NCI-H1930 (cell line): ENCODE measurements at regions not wholly inside any gene's neighbourhood (a gene's known extent, or its start where the extent isn't known, plus 50 kb on each side); places are given as distances from the start of the nearest gene placed in this dataset.
"Not testable (repeated sequence)": the region's sequence is repeated elsewhere in the genome, so short reads cannot be mapped to it uniquely, and the experiment has no call there.

ENCODE experiments used
- DNase-seq, 2 experiments: peaks; one replicate each; lab custom pipeline; 2025; lab: John Stamatoyannopoulos, UW

DNA sequence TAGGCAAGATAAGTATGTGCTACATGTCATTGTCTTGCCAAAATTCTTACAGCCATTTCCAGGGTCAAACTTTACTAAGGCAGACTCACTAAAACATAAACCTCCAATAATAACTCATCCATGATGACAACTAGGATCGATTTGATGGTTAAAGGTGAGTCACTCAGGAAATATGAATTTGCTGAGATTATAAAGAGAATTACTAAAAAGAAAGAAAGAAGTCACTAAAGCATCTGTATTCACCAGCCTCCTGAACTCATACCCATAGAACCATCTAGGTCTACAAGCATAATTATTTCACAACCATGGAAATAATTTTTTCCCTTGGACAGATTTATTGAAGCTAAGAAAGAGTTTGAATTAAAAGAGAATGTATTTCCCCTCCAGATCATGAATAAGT is 258.6 kb downstream of the TLE1 start:
- no peak for DNase-seq

DNA sequence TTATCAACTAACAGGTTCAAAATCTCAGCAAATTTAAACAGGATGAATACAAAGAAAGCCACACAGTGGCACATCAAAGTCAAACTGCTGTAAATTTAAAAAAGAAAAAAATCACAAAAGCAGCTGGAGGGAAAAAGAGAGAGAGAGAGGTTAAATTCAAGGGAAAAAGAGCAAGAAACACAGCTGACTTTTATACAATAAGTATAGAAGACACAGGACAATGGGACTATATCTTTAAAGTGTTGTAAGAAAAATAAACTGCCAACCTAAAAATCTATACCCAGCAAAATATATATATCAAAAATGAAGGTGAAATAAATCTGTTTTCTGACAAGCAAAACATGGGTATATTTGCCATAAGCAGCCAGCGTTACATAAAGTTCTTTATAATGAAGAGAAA is 261.5 kb downstream of the TLE1 start:
- DNase-seq = no peak

DNA sequence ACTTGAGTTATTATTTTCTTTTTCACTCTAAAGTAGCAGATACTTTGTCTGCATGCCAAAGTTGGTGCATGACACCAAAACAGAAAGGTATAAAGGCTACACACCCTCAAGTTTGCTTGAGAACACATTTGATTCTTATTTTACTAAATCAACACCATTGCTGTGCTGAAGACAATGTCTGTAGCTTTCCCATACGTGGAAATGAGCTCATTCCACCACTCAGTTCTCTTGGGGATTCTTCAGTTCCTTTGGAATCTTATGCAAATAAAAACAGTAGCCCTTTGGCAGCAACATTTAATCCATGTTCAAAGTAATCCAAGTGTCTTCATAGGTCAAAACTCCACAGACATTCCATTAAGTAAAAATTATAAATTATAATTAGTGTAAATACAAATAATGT is 264.9 kb downstream of the TLE1 start:
- no peak for DNase-seq

DNA sequence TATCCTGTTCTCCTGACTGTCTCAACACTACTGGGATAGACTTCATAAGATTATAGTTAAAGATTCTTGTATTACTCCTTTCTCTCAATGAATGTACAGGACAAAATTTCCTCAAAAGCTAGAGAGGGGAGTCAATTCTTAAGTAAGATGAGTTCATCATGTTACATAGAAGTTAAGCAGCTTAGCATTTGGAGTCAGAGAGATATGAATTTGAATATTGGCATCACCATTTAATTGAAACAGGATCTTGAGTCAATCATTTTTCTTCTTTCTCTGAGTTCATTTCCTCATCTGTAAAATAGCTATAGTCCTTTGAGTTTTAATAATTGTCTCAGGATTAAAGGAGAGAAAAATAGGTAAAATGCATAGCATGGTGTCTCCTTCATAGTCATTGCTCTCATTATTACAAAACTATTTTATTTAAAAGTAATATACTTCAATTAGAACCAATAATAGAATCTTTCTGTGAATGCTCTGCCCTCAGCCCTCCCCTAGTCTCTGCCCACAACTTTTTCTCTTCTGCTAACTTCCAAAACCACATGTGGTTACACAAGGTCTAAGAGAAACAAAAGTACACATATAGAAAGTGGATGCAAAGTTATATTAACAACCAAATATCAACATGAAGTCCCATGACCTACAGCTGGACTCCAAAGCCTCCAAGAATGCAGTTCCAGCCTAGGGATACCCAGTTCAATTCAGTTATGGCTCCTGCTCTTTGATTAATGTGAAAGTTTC is 265.6 kb downstream of the TLE1 start:
- no peak for DNase-seq

DNA sequence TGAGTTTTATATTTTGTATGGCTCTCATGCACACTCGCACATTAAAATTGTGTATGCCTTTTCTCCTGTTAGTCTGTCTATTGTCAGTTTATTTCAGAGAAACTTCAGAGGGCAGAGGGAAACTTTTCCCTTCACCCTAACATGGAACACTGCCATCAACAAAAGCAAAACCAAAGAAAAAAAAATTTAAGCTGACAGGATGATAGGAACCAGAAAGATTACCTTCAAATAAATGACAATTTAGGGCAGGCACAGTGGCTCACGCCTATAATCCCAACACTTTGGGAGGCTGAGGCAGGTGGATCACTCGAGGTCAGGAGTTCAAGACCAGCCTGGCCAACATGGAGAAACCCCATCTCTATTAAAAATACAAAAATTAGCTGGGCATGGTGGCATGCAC is 268.3 kb downstream of the TLE1 start:
- not testable (repeated sequence) for DNase-seq

DNA sequence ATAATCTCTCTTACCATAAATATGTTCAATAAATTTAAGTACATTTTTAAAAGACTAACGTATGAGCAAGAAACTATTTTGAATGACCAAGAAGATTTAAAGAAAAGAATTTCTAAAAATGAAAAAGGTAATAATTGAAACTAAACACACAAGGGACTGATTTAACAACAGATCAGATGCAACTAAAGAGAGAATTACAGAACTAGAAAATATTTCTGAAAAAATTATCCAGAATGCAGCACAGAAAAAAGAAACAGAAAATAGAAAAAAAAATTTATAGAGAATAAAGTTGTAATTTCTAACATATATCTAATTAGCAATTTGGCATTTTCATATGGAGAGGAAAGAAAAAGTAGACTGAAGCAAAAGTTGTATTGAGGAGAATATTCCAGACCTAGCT is 269.3 kb downstream of the TLE1 start:
- no peak for DNase-seq

DNA sequence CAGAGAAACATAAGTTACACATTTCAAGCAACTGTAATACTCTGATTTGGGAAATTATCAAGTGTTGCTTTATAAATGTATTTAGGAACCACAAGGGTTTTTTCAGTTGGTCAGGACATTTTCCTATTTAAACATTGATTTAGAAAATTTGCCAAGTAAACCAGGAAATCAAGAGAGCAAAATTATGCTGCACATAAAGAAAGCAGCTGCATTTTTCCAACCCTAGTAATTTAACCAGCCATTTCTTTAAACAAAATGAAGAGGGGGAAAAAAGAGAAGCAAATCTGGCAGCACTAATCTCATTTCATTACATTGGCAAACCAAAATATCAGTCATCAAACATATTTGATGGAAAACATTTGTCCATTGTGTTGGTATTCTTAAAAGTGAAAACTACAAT is 271.4 kb downstream of the TLE1 start:
- DNase-seq = no peak

DNA sequence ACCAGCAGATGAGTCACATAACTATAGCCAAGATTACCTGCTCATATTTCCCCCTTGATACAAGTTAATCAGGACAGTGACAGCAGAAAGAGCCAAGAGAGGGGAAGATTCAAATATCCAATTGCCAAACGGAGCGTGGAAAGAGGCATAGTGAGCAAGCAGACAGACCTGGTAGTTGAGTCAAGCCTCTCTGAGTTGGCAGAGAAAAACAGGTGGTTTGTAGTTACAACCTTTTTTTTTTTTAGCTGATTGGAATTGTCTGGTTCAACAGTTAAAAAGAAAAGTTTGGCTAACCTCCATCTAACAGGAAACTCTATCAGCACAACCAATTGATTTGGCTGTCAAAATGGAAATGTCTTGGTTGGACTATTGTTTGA is 272.1 kb downstream of the TLE1 start:
- no peak for DNase-seq

DNA sequence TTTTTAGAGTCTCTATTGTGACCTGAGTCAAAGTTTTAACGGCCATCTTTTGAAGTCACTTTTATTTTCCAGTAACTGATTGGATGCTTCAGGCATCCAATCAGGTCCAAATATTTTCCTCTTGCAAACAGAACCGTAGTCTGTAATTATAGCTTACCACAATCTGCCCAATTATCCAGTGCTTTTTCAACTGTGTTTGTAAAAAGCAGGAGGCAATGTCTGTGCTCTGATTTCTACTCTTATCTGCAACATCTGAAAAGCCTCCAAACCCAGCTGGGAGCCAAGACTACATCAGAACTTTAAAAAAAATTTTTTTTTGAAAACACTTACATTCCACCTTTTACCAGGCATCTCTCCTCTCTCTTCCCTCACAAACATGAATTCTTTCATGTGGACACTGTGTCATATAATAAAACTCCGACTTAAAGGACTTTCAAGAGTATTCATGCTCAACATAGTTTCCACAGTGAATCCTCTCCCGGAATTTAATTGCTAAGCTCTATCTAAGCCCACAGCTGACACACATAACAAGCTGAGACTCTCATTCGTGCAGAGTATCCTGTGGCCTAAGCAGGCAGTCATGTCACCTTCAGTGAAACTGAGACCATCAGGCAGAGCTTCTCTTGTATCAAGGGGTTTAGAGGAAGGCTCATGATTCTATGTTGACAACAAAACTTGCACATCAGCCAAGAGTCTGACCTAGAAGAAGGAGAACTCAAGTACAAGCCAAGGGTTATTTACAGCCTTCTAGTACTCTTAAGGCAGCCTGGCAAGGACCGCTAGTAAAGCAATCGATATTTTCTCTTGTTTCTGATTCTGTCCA is 272.7 kb downstream of the TLE1 start:
- no peak for DNase-seq

DNA sequence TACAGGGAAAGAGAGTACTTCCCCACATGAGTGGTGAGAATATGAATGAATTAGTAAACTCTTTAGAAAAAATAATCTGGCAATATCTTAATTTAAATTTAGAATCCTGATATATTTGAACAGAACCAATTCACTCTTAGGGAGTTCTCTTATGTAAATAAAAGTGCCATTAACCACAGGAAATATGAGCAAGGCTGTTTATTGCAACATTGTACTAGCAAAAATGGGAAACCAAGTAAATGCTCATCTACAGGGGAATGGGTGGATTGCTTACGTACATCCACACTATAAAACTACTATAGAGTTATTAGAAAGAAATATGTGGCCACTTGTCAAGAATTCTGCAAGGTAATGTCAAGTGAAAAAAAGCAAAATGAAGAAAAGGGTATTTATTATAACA is 274.5 kb downstream of the TLE1 start:
- no peak for DNase-seq

DNA sequence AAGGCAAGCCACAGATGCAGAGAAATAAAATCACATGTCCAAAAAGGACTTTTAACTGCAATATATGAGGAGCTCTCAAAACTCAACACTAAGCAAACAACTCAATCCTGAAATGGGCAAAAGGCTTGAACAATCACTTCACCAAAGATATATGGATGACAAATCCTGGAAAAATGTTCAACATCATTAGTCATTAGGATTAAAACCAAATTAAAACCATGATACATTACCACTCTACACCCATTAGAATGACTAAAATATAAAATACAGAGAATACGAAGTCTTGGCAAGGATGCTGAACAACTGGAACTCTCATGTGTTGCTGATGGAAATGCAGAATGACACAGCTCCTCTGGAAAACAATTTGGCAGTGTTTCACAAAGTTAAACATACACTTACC is 277.4 kb downstream of the TLE1 start:
- DNase-seq = no peak

DNA sequence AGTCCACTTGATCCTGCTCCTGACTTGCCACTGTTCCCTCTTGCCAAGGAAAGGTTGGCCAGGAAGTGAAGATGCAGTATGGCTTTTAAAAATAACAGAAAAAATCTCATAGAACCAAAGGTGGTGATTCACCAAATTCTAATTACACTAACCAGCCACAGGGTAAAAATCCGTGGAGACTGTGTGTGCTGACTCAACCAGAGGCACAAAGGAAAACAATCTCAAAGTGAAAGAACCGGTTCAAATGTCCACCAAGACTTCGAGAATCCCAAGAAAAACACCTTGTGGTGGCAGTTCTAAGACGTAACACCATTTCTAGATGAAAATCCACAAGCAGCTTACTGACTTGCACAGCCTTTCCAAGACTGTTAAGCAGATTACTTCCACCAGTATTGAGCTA is 279.1 kb downstream of the TLE1 start:
- no peak for DNase-seq

DNA sequence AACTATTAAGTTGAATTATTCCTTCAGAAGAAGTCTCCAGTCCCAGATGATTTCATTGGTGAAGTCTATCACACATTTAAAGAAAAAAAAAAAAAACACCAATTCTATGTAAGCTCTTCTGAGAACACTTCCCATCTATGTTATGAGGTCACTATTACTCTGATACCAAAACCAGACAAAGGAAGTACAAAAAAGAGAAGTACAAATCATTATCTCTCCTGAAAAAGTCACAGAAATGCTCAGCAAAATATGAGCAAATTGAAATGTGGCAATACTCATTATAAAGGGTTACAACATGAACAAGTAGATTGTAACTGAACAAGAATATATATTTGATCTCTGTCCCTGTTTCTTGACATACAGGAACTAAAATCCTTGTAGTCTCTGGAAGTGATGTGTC is 280.4 kb downstream of the TLE1 start:
- DNase-seq = no peak

DNA sequence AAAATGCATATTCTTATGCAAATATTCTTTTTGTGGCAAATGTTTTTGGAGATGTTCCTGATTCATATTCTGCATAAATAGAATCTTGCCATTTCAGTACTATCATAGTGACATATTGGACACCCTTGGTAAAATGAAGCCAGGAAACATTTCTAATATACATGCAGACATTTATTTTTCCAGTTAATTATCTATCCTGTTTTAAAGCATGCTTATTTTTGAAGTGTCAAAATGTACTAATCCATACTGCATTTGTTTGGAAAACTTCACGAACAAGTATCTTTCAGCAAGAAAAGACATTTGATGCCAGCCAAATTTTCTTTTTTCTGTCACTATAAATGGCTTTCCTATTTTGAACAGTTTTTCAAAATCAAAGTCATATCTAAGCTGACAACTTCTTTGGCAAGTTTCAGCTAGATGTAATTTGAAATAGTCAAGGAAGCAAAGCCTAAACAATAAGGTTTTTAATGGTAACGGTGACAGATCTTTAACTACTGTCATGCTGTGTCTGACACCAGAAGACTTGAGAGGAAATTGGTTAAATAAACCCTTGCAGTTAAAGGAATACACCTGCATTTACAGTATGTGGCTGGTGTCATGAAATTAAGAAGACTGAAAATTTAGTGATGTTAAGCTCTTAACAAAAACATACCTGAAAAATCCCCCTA is 284.3 kb downstream of the TLE1 start:
- no peak for DNase-seq

DNA sequence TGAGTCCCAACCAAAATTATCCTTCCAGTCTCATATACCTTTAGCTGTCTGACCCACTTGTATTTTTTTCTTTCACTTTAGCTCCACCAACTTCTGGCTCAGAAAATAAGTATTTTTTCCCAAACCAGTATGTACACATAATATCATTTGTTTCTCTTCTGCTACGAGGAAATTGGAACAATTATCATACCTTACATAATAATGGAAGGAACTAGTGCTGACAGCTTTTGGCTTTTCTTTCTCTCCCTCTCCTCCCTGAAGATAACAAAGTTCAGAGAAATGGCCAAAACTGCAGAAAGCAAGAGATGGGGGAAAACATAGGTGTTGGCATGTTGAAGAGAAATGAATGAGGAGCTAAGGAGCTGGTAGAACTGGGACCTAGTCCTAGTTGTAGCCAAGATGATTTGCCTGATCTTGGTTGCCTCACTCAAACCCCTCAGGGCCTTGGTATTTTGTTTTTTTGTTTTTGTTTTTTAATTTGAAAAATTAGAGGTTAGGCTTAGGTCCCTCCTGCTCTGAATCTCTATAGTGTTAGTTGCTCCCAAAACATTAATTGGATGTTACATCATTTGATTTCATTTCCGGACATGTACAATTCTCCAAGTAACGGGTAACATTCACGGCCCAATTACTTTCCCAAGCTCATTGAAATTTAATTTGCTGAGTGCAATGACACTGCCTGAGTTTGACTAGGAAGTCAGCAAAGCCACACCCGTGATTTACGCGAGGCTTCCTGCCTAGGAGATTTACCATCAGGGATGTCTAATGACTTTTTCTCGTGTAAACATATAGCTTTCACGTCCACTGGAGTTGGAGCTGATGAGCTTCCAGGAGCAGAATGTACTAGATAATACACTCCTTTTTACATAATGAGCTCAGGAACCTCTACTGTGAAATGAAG is 291.6 kb downstream of the TLE1 start:
- no peak for DNase-seq

DNA sequence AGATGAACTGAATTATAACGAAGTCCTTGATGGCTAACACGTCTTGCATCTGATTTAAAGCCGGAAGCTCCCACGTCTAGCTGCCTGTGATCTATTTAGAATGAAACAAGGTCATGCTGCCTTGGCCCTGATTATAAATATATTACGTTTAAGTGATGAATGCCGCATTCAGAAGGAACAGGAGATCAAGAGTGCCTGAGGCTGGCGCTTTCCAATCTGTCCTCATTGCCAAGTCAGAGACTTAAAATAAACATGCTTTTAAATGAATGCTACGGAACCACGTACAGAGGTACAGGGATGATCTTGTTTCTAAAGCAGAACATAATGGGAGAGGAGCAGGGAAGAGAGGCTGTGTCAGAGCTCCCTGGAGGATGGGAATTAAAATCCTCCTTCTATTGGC is 292.8 kb downstream of the TLE1 start:
- DNase-seq = no peak

DNA sequence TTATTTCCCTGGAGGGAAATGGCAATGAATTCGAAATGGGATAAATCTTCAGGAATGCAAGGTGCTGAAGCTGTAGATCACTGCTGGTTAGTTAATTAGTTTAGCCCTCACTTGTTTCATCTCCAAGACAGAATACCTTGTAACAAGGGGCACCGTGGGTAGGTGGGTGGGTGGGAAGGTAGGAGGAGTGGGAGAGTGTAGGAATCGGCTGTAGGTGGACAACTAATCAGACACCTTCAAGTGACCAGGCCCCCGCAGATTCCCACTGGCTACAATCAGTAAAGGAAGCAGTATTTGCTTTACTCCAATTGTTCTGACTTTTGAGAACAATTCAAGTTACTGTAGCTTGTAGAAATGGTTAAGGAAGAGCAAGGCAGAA is 293.7 kb downstream of the TLE1 start:
- no peak for DNase-seq

DNA sequence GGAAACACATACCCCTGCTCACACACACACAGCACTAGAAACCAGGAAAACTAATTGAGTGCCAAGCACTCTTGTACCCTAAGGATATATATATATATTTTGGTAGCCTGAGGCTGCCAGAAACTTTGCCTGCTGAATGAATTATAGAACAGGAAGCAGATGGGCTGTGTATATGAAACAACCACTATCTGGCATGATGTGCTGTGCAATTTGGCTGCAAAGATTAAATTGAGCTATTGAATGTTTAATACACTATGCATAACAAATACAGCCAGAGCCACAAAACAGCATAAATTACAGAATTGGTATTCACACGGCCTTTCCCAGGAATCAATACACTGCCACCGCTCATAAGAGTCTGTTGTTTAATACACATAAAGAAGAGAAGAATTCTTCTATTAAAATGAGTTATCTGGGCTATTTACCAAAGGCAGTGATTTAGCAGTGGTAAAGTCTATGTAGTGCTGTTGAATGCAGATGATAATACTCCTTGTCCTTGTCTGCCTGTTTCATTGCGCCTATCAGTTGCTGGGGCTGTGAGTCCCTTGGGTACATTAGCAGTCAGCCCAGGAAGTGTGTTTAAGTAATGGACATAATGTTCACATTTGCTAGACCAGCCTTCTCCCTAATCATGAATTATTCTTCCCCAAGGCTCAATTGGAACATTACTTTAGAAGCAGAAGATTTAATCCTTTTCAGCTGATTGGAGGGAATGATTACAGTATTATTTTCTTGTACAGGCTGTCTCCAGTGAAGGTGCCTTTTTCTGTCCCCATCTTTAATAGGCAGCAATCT is 294.3 kb downstream of the TLE1 start:
- DNase-seq = no peak

DNA sequence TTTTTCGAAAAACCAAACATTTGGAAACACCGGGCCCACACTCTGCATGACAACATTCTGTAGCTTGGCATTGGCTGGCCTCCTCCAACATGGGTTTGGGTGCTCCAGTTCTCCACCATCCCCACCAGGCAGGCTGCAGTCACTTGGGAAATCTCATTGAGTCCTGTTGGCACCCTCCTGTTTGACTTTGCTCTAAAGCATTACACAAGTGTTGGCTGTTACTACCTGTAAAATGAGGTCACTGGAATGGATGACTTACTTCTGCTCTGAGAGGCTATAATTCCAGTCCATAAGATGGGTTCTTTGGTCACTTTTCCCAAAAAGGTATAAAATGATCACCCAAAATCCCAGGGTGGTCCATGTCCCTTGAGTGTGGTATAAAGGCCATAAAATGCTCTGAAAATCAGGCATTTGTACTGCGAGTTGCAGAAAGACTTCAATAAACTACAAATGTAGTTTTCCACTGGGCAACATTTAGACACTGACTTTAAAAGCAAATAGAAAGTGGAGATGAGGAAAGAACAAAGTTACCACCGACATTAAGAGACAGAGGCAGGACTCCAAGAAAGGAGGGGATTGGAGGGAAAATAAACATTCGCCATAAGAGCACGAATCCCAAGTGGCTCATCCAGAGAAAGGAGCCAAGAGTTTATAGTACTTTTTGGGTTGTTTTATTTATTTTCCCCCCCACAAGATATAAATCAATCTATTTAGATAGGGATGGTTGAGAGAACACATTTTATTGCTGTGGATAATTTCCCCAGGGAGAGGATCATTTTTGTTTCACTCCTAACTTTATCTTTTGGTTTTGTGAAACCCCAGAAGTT is 295.1 kb downstream of the TLE1 start:
- no peak for DNase-seq

DNA sequence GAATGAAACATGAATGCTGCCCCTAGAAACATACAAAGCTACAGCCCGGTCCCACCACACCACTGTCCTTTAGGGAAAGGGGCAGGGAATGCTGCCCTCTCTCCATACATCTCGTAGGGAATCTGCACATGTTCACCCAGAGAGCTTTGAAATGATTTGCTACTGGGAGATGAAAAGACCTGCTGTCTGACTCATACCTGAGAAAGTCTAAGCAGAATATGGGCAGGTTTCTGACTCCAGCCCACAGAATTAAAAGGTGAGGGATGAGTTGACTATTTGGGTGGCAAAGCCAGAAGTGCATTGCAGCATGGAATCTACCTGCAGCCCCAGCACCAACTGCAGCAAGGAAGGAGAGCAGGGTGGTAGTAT is 297.9 kb downstream of the TLE1 start:
- no peak for DNase-seq
